ENCODE measurements at regions not wholly inside any gene's neighbourhood (a gene's known extent, or its start where the extent isn't known, plus 50 kb on each side); places are given as distances from the start of the nearest gene placed in this dataset.
"Not testable (repeated sequence)": the region's sequence is repeated elsewhere in the genome, so short reads cannot be mapped to it uniquely, and the experiment has no call there.

DNA sequence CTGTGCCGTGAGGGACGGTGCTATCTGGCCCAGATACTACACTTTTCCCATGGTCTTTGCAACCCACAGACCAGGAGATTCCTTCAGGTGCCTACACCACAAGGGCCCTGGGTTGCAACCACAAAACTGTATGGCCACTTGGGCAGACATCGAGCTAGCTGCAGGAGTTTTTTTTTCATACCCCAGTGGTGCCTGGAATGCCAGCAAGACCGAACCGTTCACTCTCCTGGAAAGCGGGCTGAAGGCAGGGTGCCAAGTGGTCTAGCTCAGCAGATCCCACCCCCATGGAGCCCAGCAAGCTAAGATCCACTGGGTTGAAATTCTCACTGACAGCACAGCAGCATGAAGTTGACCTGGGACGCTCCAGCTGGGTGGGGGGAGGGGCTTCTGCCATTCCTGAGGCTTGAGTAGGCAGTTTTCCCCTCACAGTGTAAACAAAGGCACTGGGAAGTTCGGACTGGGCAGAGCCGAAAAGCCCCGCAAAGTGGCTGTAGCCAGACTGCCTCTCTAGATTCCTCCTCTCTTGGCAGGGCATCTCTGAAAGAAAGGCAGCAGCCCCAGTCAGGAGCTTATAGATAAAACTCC, 638.9 kb downstream of the SLC16A7 start:
- TF ChIP-seq, protein P1, sequence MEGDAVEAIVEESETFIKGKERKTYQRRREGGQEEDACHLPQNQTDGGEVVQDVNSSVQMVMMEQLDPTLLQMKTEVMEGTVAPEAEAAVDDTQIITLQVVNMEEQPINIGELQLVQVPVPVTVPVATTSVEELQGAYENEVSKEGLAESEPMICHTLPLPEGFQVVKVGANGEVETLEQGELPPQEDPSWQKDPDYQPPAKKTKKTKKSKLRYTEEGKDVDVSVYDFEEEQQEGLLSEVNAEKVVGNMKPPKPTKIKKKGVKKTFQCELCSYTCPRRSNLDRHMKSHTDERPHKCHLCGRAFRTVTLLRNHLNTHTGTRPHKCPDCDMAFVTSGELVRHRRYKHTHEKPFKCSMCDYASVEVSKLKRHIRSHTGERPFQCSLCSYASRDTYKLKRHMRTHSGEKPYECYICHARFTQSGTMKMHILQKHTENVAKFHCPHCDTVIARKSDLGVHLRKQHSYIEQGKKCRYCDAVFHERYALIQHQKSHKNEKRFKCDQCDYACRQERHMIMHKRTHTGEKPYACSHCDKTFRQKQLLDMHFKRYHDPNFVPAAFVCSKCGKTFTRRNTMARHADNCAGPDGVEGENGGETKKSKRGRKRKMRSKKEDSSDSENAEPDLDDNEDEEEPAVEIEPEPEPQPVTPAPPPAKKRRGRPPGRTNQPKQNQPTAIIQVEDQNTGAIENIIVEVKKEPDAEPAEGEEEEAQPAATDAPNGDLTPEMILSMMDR (conservative IDR thresholded peaks at IDR 0.05) = not testable (repeated sequence)
- not testable (repeated sequence) for TF ChIP-seq EZH2 (IDR thresholded peaks at IDR 0.05; ENCODE audit: low read depth)
